Skeletal muscle satellite cell (primary cell): ENCODE measurements at regions not wholly inside any gene's neighbourhood (a gene's known extent, or its start where the extent isn't known, plus 50 kb on each side); places are given as distances from the start of the nearest gene placed in this dataset.
"Not testable (repeated sequence)": the region's sequence is repeated elsewhere in the genome, so short reads cannot be mapped to it uniquely, and the experiment has no call there.

Source experiments
- H3K27me3 ChIP-seq: 2 replicates; pipeline ENCODE4 v1.7.0; 2013; ENCODE audit warnings: low read length; ENCODE audit not compliant: control insufficient read depth, insufficient read depth
- H3K36me3 ChIP-seq: 2 replicates; pipeline ENCODE4 v1.7.0; 2013; ENCODE audit warnings: mild to moderate bottlenecking, control low read depth, low read length; ENCODE audit not compliant: insufficient read depth
- H3K4me1 ChIP-seq: 2 replicates; pipeline ENCODE4 v1.7.0; 2013; ENCODE audit warnings: low read length; ENCODE audit not compliant: control insufficient read depth, insufficient read depth
- H3K4me2 ChIP-seq: 2 replicates; pipeline ENCODE4 v1.7.0; 2013; ENCODE audit warnings: mild to moderate bottlenecking, low read length
- H3K4me3 ChIP-seq: 2 replicates; pipeline ENCODE4 v1.7.0; 2013; ENCODE audit warnings: low read length
- H3K9ac ChIP-seq: 2 replicates; pipeline ENCODE4 v1.7.0; 2013; ENCODE audit warnings: mild to moderate bottlenecking, low read depth, low read length, moderate library complexity
- H3K9me3 ChIP-seq: replicated peaks from 2 replicates; pipeline ENCODE4 v1.7.0; 2013; ENCODE audit warnings: mild to moderate bottlenecking, control low read depth, low read length

DNA sequence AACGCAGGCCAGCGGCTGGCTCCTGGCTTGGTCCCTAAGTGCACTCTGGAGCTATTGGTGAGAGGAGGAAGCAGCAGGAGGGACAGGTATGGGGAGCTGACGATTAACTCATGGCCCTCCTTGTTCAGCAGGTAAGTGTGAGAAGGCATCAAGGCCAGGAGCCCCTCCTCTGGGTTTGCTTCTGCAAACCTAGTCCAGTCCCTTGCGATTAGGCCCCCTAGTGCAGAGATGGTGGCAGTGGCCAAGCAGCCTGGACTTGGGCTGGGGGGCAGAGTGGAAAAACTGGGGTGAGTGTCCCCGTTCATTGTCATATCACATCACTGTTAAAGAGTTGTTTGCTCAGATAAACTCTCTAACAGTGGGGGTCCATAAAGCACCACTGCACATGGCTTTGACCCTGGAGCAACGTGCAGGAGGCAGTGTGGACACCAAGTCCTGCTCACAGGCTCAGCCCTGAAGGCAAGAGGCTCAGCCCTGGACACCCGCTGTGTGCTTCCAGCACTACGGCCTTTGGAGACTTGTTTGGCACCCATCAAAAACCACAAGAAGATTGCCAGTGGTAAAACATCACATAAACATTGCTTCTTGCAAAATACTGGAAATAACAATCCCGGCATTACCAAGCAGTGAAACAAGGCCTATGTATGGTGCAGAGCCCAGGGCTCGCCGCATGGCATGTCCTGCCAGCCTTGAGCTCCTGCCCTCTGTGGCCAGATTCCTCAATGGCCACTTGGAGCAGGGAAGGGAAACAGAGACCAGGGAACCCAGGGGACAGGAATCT, 184.3 kb upstream of the RTL1 start:
- H3K4me1 ChIP-seq, result no peaks in the 10 kb centered on the region
- no peak overlapping the region for H3K9ac ChIP-seq
- H3K27me3 ChIP-seq, result no peaks in the 10 kb centered on the region
- no peak overlapping the region for H3K4me3 ChIP-seq
- H3K4me2 ChIP-seq, result no peak overlapping the region
- no peaks in the 10 kb centered on the region for H3K36me3 ChIP-seq
- no peaks in the 10 kb centered on the region for H3K9me3 ChIP-seq

DNA sequence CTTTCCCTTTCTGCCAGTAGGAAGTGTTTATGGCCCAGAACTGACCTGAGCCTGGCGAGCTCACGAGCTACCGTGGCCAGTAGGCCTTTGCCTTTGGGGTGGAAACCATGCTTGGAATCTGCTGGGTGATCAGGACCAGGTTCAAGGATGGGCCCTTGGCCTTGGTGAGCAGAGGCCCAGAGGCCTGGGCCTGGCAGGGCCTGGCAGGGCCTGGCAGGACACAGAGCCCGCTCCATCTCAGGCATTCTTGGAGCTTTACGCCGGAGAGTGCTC, 184.8 kb upstream of the RTL1 start:
- no peaks in the 10 kb centered on the region for H3K27me3 ChIP-seq
- H3K4me3 ChIP-seq, result no peak overlapping the region
- H3K36me3 ChIP-seq, result no peaks in the 10 kb centered on the region
- H3K4me2 ChIP-seq, result no peak overlapping the region
- no peak overlapping the region for H3K9ac ChIP-seq
- H3K9me3 ChIP-seq, result no peaks in the 10 kb centered on the region
- H3K4me1 ChIP-seq, result no peaks in the 10 kb centered on the region

DNA sequence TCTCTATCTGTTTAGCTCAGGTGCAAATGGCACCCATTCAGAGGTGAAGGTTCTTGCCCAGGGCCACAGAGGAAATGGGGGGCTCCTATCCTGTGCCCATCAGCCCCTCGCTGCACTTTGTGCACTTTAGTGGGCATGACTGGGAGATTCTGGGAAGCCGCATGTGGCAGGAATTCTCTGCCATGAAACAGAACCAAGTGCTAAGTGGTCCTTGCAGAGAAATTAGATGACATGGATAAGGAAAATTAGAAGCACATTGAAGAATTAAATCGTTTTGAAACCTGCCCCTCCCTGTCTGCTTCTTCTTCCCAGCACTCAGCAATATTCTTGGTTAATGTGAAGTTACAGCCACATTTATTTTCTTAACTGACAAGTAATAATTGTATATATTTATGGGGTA, 185.2 kb upstream of the RTL1 start:
- no peaks in the 10 kb centered on the region for H3K4me1 ChIP-seq
- H3K9ac ChIP-seq, result no peak overlapping the region
- H3K9me3 ChIP-seq, result no peaks in the 10 kb centered on the region
- H3K36me3 ChIP-seq, result no peaks in the 10 kb centered on the region
- H3K4me3 ChIP-seq, result no peak overlapping the region
- no peaks in the 10 kb centered on the region for H3K27me3 ChIP-seq
- no peak overlapping the region for H3K4me2 ChIP-seq

- H3K9me3 ChIP-seq, H3K9ac ChIP-seq, H3K27me3 ChIP-seq, H3K4me3 ChIP-seq, H3K36me3 ChIP-seq, H3K4me1 ChIP-seq, H3K4me2 ChIP-seq: not testable (repeated sequence)
Observed at GRCh38 chr14:101090478-101090877, 187.0 kb upstream of the RTL1 start.

- no peak overlapping the region for H3K4me2 ChIP-seq
- no peak overlapping the region for H3K4me3 ChIP-seq
- H3K9ac ChIP-seq, result no peak overlapping the region
- H3K27me3 ChIP-seq, result peaks cover 6% of the 10 kb centered on the region
- no peaks in the 10 kb centered on the region for H3K9me3 ChIP-seq
- no peaks in the 10 kb centered on the region for H3K36me3 ChIP-seq
- no peaks in the 10 kb centered on the region for H3K4me1 ChIP-seq
Observed at GRCh38 chr14:101090976-101091375, 187.5 kb upstream of the RTL1 start.

- not testable (repeated sequence) for H3K4me2 ChIP-seq, H3K36me3 ChIP-seq, H3K4me1 ChIP-seq
Observed at GRCh38 chr14:101094916-101095315, 191.4 kb upstream of the RTL1 start.

GRCh38 chr14:101096551-101096950, 193.0 kb upstream of the RTL1 start:
- no peak overlapping the region for H3K4me3 ChIP-seq
- no peaks in the 10 kb centered on the region for H3K4me1 ChIP-seq
- H3K36me3 ChIP-seq, result no peaks in the 10 kb centered on the region

More at GRCh38 chr14:101094916-101095315, 191.4 kb upstream of the RTL1 start:
- H3K27me3 ChIP-seq, result peaks cover 32% of the 10 kb centered on the region
- not testable (repeated sequence) for H3K9ac ChIP-seq, H3K4me3 ChIP-seq, H3K9me3 ChIP-seq

DNA sequence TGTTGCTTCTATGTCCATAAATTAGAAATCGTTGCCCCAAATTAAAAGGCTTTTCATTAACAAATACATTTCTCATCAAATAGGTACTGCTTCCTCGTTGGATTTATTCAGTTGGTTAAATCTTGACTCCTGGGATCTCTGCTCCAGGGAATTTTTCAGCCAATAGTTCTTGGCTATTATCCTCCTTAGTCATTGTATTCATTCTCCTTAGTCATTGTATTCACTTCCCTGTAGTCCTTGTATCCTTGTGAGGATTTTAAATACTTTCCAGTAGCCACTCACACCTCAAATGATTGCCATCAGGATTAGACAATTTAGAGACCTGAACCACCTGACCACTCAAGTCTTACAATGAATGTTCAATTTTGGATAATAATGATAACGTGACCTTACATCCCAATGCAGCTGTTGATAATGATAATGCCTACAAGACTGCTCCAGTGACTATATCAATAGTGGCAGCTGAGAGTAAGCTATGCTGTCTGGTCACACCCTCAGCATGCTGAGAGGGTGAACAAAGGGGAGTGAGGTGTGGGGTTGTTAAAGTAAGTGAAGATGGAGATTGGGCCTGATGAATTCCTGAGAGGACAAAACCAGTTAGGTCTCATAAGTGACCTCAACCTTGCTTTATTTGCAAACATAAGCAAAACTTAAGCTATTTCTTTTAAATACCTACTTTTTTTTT, 193.7 kb upstream of the RTL1 start:
- Histone ChIP-seq H3K4me1 (no peaks in the 10 kb centered on the region), H3K27me3 (peaks cover 32% of the 10 kb centered on the region), H3K9ac (no peak overlapping the region), H3K9me3 (no peaks in the 10 kb centered on the region), H3K36me3 (no peaks in the 10 kb centered on the region), H3K4me2 (no peak overlapping the region), H3K4me3 (no peak overlapping the region)

More at GRCh38 chr14:101096551-101096950, 193.0 kb upstream of the RTL1 start:
- H3K27me3 ChIP-seq, result peaks cover 32% of the 10 kb centered on the region
- no peaks in the 10 kb centered on the region for H3K9me3 ChIP-seq
- H3K4me2 ChIP-seq, result no peak overlapping the region
- no peak overlapping the region for H3K9ac ChIP-seq

DNA sequence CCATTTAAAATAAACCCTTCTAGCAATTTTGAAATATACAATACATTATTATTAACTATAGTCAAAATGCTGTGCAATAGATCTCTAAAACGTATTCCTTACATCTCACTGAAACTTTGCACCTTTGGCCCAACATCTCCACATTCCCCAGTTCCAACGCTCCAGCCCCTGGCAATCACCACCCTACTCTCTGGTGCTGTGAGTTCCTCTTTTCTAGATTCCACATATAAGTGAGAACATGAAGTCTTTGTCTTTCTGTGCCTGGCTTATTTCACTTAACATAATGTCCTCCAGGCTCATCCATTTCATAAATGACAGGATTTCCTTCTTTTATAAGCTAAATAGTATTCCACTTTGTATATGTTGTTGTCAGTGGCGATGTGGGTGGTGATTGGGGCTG, 194.7 kb upstream of the RTL1 start:
- no peaks in the 10 kb centered on the region for H3K9me3 ChIP-seq
- H3K27me3 ChIP-seq, result peaks cover 32% of the 10 kb centered on the region
- H3K36me3 ChIP-seq, result no peaks in the 10 kb centered on the region
- no peaks in the 10 kb centered on the region for H3K4me1 ChIP-seq
- no peak overlapping the region for H3K9ac ChIP-seq
- no peak overlapping the region for H3K4me2 ChIP-seq
- H3K4me3 ChIP-seq, result no peak overlapping the region

DNA sequence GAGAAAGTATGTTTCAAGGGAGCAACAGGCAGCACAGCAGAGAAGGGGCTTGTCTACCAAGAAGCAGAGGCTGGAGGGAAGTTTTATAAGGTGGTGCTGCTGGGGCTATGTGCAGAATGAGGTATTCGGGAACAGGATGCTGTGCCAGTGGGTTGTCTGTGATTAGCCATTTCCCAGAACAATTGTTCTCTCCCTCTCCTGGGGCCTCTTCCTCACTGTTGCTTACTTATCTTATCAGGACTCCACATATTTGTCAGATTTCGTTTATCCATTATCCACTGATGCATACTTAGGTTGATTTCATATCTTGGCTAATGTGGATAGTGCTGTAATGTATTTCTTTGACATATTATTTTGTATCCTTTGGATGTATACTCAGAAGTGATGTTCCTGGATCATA, 195.1 kb upstream of the RTL1 start:
- Histone ChIP-seq H3K27me3 (peaks cover 32% of the 10 kb centered on the region), H3K4me3 (no peak overlapping the region), H3K9ac (no peak overlapping the region), H3K4me1 (no peaks in the 10 kb centered on the region), H3K36me3 (no peaks in the 10 kb centered on the region), H3K4me2 (no peak overlapping the region), H3K9me3 (no peaks in the 10 kb centered on the region)

GRCh38 chr14:101101456-101102056, 198.0 kb upstream of the RTL1 start:
- no peaks in the 10 kb centered on the region for H3K4me1 ChIP-seq
- H3K4me2 ChIP-seq, result no peak overlapping the region
- no peaks in the 10 kb centered on the region for H3K9me3 ChIP-seq
- H3K36me3 ChIP-seq, result no peaks in the 10 kb centered on the region
- no peak overlapping the region for H3K4me3 ChIP-seq
- H3K27me3 ChIP-seq, result peaks cover 20% of the 10 kb centered on the region
- H3K9ac ChIP-seq, result no peak overlapping the region

DNA sequence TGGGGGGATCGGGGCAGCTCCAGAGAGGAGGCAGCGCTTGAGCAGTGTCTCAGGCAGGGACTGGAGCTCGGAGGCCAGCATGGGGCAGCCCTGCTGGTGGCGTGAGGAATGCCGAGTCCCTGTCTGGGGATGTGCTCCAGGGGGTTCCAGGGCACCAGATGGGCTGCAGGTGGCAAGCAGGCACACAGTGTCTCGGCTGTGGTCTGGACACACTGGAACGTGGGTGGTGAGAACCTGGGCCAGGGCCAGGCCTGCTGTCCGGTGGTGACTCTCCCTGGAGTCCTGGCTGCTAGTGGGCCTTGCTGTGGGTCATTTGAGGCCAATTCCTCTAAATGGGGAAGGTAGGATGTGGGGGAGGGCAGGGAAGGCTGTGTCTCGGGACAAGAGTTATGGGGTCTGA, 199.4 kb upstream of the RTL1 start:
- no peaks in the 10 kb centered on the region for H3K36me3 ChIP-seq
- no peaks in the 10 kb centered on the region for H3K4me1 ChIP-seq

More for the DNA sequence above, 199.4 kb upstream of the RTL1 start:
- no peak overlapping the region for H3K4me2 ChIP-seq
- peaks cover 10% of the 10 kb centered on the region for H3K27me3 ChIP-seq
- H3K4me3 ChIP-seq, result no peak overlapping the region
- no peaks in the 10 kb centered on the region for H3K9me3 ChIP-seq
- no peak overlapping the region for H3K9ac ChIP-seq
